ENCODE measurements at regions not wholly inside any gene's neighbourhood (a gene's known extent, or its start where the extent isn't known, plus 50 kb on each side); places are given as distances from the start of the nearest gene placed in this dataset.

- TF ChIP-seq CTCF (IDR thresholded peaks at IDR 0.05; ENCODE audit: insufficient read depth, low read length, severe bottlenecking) = no peak
- H3K27me3 ChIP-seq (ENCODE audit: control insufficient read depth, insufficient read depth, low read length) = no peaks in the 10 kb centered on the region
- DNase-seq (ENCODE audit: low read depth) (no peak), FAIRE-seq (no peak)
- H3K36me3 ChIP-seq (ENCODE audit: control insufficient read depth, insufficient read depth, low read length) = no peaks in the 10 kb centered on the region
- H3K4me3 ChIP-seq (ENCODE audit: low read depth, low read length) = no peak overlapping the region
These were observed 300.5 kb downstream of the TCERG1L start for GRCh38 chr10:131010965-131011575.

- TF ChIP-seq CTCF (IDR thresholded peaks at IDR 0.05; ENCODE audit: insufficient read depth, low read length, severe bottlenecking) = no peak
- FAIRE-seq = no peak
- DNase-seq (ENCODE audit: low read depth) = no peak
- Histone ChIP-seq H3K4me3 (ENCODE audit: low read depth, low read length) (no peak overlapping the region), H3K36me3 (ENCODE audit: control insufficient read depth, insufficient read depth, low read length) (no peaks in the 10 kb centered on the region), H3K27me3 (ENCODE audit: control insufficient read depth, insufficient read depth, low read length) (no peaks in the 10 kb centered on the region)
These were observed 299.4 kb downstream of the TCERG1L start for GRCh38 chr10:131011936-131012640.

- FAIRE-seq (no peak), DNase-seq (ENCODE audit: low read depth) (no peak)
- no peak overlapping the region for H3K4me3 ChIP-seq (ENCODE audit: low read depth, low read length)
- no peaks in the 10 kb centered on the region for H3K27me3 ChIP-seq (ENCODE audit: control insufficient read depth, insufficient read depth, low read length)
- no peak for TF ChIP-seq CTCF (IDR thresholded peaks at IDR 0.05; ENCODE audit: insufficient read depth, low read length, severe bottlenecking)
- H3K36me3 ChIP-seq (ENCODE audit: control insufficient read depth, insufficient read depth, low read length) = no peaks in the 10 kb centered on the region
These were observed 298.9 kb downstream of the TCERG1L start for GRCh38 chr10:131012641-131012985.

- DNase-seq (ENCODE audit: low read depth) = no peak
- no peak for FAIRE-seq
- TF ChIP-seq CTCF (IDR thresholded peaks at IDR 0.05; ENCODE audit: insufficient read depth, low read length, severe bottlenecking) = no peak
- Histone ChIP-seq H3K27me3 (ENCODE audit: control insufficient read depth, insufficient read depth, low read length) (no peaks in the 10 kb centered on the region), H3K4me3 (ENCODE audit: low read depth, low read length) (no peak overlapping the region), H3K36me3 (ENCODE audit: control insufficient read depth, insufficient read depth, low read length) (no peaks in the 10 kb centered on the region)
These were observed 298.1 kb downstream of the TCERG1L start for GRCh38 chr10:131013281-131013912.

- Histone ChIP-seq H3K4me3 (ENCODE audit: low read depth, low read length) (no peak overlapping the region), H3K27me3 (ENCODE audit: control insufficient read depth, insufficient read depth, low read length) (no peaks in the 10 kb centered on the region), H3K36me3 (ENCODE audit: control insufficient read depth, insufficient read depth, low read length) (no peaks in the 10 kb centered on the region)
- FAIRE-seq (no peak), DNase-seq (ENCODE audit: low read depth) (no peak)
- no peak for TF ChIP-seq CTCF (IDR thresholded peaks at IDR 0.05; ENCODE audit: insufficient read depth, low read length, severe bottlenecking)
These were observed 297.2 kb downstream of the TCERG1L start for GRCh38 chr10:131014271-131014670.

Measured in bronchial epithelial cell (primary cell).